Lower lobe of right lung (tissue), 2 donors: ENCODE measurements at regions not wholly inside any gene's neighbourhood (a gene's known extent, or its start where the extent isn't known, plus 50 kb on each side); places are given as distances from the start of the nearest gene placed in this dataset.

Experiments
- ATAC-seq, 2 donors: fragments of 200-7000 bp; cut with Tn5 transposase; one replicate each; pipeline ENCODE4 v1.9.1; 2020 to 2022; ENCODE audit warnings: mild to moderate bottlenecking in 2 of 2, moderate library complexity in 2 of 2
- DNase-seq: peaks from one replicate; pipeline ENCODE4 v3.0.0-alpha.2; 2020
- H3K27ac ChIP-seq: fragments of 200-600 bp; one replicate; pipeline ENCODE4 v1.8.0; 2022
- H3K27me3 ChIP-seq: fragments of 200-600 bp; one replicate; pipeline ENCODE4 v1.8.0; 2022; ENCODE audit warnings: low read depth
- H3K36me3 ChIP-seq: fragments of 200-600 bp; one replicate; pipeline ENCODE4 v1.8.0; 2022; ENCODE audit warnings: mild to moderate bottlenecking
- H3K4me1 ChIP-seq: fragments of 200-600 bp; one replicate; pipeline ENCODE4 v1.8.0; 2022
- H3K4me3 ChIP-seq: fragments of 200-600 bp; one replicate; pipeline ENCODE4 v1.8.0; 2022; ENCODE audit warnings: mild to moderate bottlenecking
- H3K9me3 ChIP-seq: fragments of 200-600 bp; one replicate; pipeline ENCODE4 v1.8.0; 2022
- CTCF ChIP-seq: fragments of 200-600 bp; IDR thresholded peaks from one replicate; pipeline ENCODE4 v1.8.0; 2022; ENCODE audit warnings: antibody characterized with exemption, mild to moderate bottlenecking
- intact Hi-C: fragments of 100-400 bp; cut with DNase I; formaldehyde crosslinking; loops from one replicate; pipeline ENCODE4 v1.11.0; 2022
- donor health status: DM: no; HTN: yes; CAD: no; lungs with severe emphysema.

- no peak for TF ChIP-seq CTCF
- no peak overlapping the region for H3K4me3 ChIP-seq
- no peaks in the 10 kb centered on the region for H3K9me3 ChIP-seq
- ATAC-seq (no peak), DNase-seq (no peak)
- H3K4me1 ChIP-seq = no peaks in the 10 kb centered on the region
- no peak overlapping the region for H3K27ac ChIP-seq
- intact Hi-C loops = no loop called here
- no peaks in the 10 kb centered on the region for H3K36me3 ChIP-seq
- H3K27me3 ChIP-seq = no peaks in the 10 kb centered on the region
These were observed 299.7 kb downstream of the CWC27 start for GRCh38 chr5:65068410-65068809.

GRCh38 chr5:65070026-65070425 lies 301.3 kb downstream of the CWC27 start:
- intact Hi-C loops = no loop called here
- no peak for DNase-seq

GRCh38 chr5:65072850-65073249 lies 304.1 kb downstream of the CWC27 start:
- Histone ChIP-seq H3K4me3 (no peak overlapping the region), H3K4me1 (peaks cover 11% of the 10 kb centered on the region), H3K36me3 (no peaks in the 10 kb centered on the region), H3K9me3 (no peaks in the 10 kb centered on the region), H3K27me3 (no peaks in the 10 kb centered on the region), H3K27ac (no peak overlapping the region)
- intact Hi-C loops = no loop called here
- TF ChIP-seq CTCF = no peak
- no peak for DNase-seq
- no peak for ATAC-seq

More at GRCh38 chr5:65070026-65070425, 301.3 kb downstream of the CWC27 start:
- no peak overlapping the region for H3K4me3 ChIP-seq
- H3K27ac ChIP-seq = no peak overlapping the region
- no peaks in the 10 kb centered on the region for H3K4me1 ChIP-seq
- no peak for ATAC-seq
- H3K27me3 ChIP-seq = no peaks in the 10 kb centered on the region
- TF ChIP-seq CTCF = no peak
- no peaks in the 10 kb centered on the region for H3K9me3 ChIP-seq
- no peaks in the 10 kb centered on the region for H3K36me3 ChIP-seq

GRCh38 chr5:65073250-65073661 lies 304.5 kb downstream of the CWC27 start:
- no peak overlapping the region for H3K27ac ChIP-seq
- TF ChIP-seq CTCF = no peak
- no peak overlapping the region for H3K4me3 ChIP-seq
- ATAC-seq (no peak), DNase-seq (no peak)
- no peaks in the 10 kb centered on the region for H3K36me3 ChIP-seq
- H3K4me1 ChIP-seq = peaks cover 11% of the 10 kb centered on the region
- H3K9me3 ChIP-seq = no peaks in the 10 kb centered on the region
- intact Hi-C loops = no loop called here
- H3K27me3 ChIP-seq = no peaks in the 10 kb centered on the region

- peaks cover 11% of the 10 kb centered on the region for H3K4me1 ChIP-seq
- DNase-seq (no peak), ATAC-seq (no peak)
- H3K9me3 ChIP-seq = no peaks in the 10 kb centered on the region
- no peak overlapping the region for H3K4me3 ChIP-seq
- TF ChIP-seq CTCF = no peak
- H3K27ac ChIP-seq = no peak overlapping the region
- H3K36me3 ChIP-seq = no peaks in the 10 kb centered on the region
- intact Hi-C loops = no loop called here
- H3K27me3 ChIP-seq = no peaks in the 10 kb centered on the region
These were observed 307.0 kb downstream of the CWC27 start for GRCh38 chr5:65075623-65076250.
